ENCODE measurements at regions not wholly inside any gene's neighbourhood (a gene's known extent, or its start where the extent isn't known, plus 50 kb on each side); places are given as distances from the start of the nearest gene placed in this dataset.

DNA sequence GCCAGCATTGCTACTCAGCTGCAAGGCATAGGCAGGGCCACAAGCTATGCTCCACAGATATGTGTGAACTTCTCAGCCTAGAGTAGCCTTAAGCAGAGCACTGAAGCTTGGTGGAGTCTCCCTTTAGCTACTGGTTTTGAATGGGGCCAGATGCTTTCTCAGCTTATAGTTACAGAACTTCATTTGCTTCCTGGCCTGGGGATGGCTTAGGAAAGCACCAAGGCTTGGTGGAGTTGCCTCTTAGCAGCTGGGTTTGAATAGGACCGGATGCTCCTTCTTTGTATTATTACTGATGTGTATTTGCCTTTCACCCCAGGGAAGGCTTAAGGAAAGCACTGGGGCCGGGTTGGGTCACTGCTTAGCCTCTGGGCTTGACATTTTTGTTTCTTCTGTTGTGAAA lies 497.8 kb upstream of the SEMA6A start:
- TF ChIP-seq, protein P1, sequence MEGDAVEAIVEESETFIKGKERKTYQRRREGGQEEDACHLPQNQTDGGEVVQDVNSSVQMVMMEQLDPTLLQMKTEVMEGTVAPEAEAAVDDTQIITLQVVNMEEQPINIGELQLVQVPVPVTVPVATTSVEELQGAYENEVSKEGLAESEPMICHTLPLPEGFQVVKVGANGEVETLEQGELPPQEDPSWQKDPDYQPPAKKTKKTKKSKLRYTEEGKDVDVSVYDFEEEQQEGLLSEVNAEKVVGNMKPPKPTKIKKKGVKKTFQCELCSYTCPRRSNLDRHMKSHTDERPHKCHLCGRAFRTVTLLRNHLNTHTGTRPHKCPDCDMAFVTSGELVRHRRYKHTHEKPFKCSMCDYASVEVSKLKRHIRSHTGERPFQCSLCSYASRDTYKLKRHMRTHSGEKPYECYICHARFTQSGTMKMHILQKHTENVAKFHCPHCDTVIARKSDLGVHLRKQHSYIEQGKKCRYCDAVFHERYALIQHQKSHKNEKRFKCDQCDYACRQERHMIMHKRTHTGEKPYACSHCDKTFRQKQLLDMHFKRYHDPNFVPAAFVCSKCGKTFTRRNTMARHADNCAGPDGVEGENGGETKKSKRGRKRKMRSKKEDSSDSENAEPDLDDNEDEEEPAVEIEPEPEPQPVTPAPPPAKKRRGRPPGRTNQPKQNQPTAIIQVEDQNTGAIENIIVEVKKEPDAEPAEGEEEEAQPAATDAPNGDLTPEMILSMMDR (IDR thresholded peaks at IDR 0.05) = no peak
- TF ChIP-seq POLR2A (IDR thresholded peaks at IDR 0.05) = no peak

All from thyroid gland (tissue), 4 donors.